ENCODE measurements at regions not wholly inside any gene's neighbourhood (a gene's known extent, or its start where the extent isn't known, plus 50 kb on each side); places are given as distances from the start of the nearest gene placed in this dataset.

DNA sequence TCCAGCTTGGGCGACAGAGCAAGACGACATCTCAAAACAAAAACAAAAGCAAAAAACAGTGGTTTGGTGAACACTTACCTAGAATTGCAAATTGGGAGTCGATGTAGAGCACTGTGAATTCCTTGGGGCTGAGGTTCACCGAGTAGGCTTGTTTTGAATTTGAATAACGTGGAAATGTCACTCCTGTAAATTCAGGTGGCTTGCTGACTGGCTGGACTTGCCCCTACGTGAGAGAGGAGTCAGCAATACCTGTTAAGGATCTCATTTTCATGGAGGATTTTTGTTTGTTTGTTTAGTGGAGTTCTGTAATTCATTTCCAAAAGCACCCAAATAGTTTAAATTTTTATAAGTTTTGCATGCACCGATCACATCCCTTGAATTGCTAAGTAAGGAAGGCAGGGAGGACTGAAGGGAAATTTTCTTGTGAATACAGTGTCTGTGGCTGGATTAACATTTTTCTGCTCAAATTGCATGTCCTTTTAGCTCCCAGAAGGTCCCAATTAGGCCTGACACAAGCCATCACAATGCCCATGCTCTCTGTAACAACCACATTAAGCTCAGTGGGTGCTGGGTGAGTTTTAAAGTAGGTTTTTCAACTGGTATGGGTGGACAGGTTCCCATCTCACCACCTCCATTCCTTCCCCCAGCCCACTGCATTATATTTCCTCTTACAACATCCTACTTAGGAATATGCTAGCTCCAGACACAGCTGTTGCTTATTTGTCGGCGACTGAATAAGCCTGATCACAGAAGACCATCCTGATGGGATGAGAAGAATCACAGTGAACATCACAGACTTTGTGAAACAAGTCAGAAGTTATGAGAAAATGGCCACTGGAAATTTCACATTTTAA lies 58.5 kb upstream of the TTC29 start:
- TF ChIP-seq, protein P1, sequence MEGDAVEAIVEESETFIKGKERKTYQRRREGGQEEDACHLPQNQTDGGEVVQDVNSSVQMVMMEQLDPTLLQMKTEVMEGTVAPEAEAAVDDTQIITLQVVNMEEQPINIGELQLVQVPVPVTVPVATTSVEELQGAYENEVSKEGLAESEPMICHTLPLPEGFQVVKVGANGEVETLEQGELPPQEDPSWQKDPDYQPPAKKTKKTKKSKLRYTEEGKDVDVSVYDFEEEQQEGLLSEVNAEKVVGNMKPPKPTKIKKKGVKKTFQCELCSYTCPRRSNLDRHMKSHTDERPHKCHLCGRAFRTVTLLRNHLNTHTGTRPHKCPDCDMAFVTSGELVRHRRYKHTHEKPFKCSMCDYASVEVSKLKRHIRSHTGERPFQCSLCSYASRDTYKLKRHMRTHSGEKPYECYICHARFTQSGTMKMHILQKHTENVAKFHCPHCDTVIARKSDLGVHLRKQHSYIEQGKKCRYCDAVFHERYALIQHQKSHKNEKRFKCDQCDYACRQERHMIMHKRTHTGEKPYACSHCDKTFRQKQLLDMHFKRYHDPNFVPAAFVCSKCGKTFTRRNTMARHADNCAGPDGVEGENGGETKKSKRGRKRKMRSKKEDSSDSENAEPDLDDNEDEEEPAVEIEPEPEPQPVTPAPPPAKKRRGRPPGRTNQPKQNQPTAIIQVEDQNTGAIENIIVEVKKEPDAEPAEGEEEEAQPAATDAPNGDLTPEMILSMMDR (IDR thresholded peaks at IDR 0.05), result no peak
- TF ChIP-seq POLR2A (IDR thresholded peaks at IDR 0.05), result no peak
- no peak for TF ChIP-seq POLR2AphosphoS5 (IDR thresholded peaks at IDR 0.05)
